DOHH2 (cell line): ENCODE measurements at regions not wholly inside any gene's neighbourhood (a gene's known extent, or its start where the extent isn't known, plus 50 kb on each side); places are given as distances from the start of the nearest gene placed in this dataset.

ENCODE experiments used
- H3F3A ChIP-seq: fragments of 200-600 bp; sonication (generic), shearing (Covaris generic); 2 replicates; pipeline ENCODE4 v1.6.0; 2016; ENCODE audit warnings: antibody characterized with exemption, mild to moderate bottlenecking; ENCODE audit not compliant: control insufficient read depth, insufficient read depth
- H3K27ac ChIP-seq: fragments of 200-600 bp; sonication (generic); 2 replicates; pipeline ENCODE4 v1.5.1; 2014; ENCODE audit warnings: low read depth, mild to moderate bottlenecking, low read length, moderate library complexity
- H3K27me3 ChIP-seq: fragments of 200-600 bp; sonication (generic); 2 replicates; pipeline ENCODE4 v1.6.1; 2014; ENCODE audit warnings: mild to moderate bottlenecking, low read length, mixed read lengths; ENCODE audit not compliant: control insufficient read depth
- H3K36me3 ChIP-seq: fragments of 200-600 bp; sonication (generic); 2 replicates; pipeline ENCODE4 v1.6.1; 2014; ENCODE audit warnings: mild to moderate bottlenecking, low read length, moderate library complexity, mixed read lengths; ENCODE audit not compliant: control insufficient read depth
- H3K4me1 ChIP-seq: fragments of 200-600 bp; sonication (generic); 2 replicates; pipeline ENCODE4 v1.6.1; 2014; ENCODE audit warnings: mild to moderate bottlenecking, low read length, mixed read lengths; ENCODE audit not compliant: control insufficient read depth
- H3K4me2 ChIP-seq: fragments of 200-600 bp; sonication (generic); 2 replicates; pipeline ENCODE4 v1.6.0; 2014; ENCODE audit warnings: mild to moderate bottlenecking, low read length, moderate library complexity
- H3K4me3 ChIP-seq: fragments of 200-600 bp; sonication (generic); 2 replicates; pipeline ENCODE4 v1.5.1; 2014; ENCODE audit warnings: mild to moderate bottlenecking, low read length, mixed read lengths
- H3K79me2 ChIP-seq: fragments of 200-600 bp; sonication (generic); 2 replicates; pipeline ENCODE4 v1.6.1; 2014; ENCODE audit warnings: mild to moderate bottlenecking, low read length, mixed read lengths; ENCODE audit not compliant: control insufficient read depth
- H3K9me2 ChIP-seq: fragments of 200-600 bp; sonication (generic); replicated peaks from 2 replicates; pipeline ENCODE4 v1.6.1; 2014; ENCODE audit warnings: mild to moderate bottlenecking, low read length, mixed read lengths; ENCODE audit not compliant: control insufficient read depth
- H3K9me3 ChIP-seq: fragments of 200-600 bp; sonication (generic); 2 replicates; pipeline ENCODE4 v1.6.1; 2014; ENCODE audit warnings: antibody characterized with exemption, low read length, mixed read lengths; ENCODE audit not compliant: control insufficient read depth, insufficient read depth
- H4K20me1 ChIP-seq: fragments of 200-600 bp; sonication (generic); 2 replicates; pipeline ENCODE4 v1.6.0; 2014; ENCODE audit warnings: low read depth, mild to moderate bottlenecking, antibody characterized with exemption, low read length, moderate library complexity; ENCODE audit not compliant: control insufficient read depth, insufficient read depth
- EZH2phosphoT487 ChIP-seq: fragments of 200-600 bp; sonication (generic); IDR thresholded peaks from 2 replicates; pipeline ENCODE4 v1.6.1; 2017; ENCODE audit warnings: borderline replicate concordance, mild to moderate bottlenecking, antibody characterized with exemption, low read length, moderate library complexity, mixed read lengths
- TF ChIP-seq, protein P1 (sequence below): fragments of 200-600 bp; sonication (generic); IDR thresholded peaks from one replicate; pipeline ENCODE4 v1.5.1; 2014; ENCODE audit warnings: antibody characterized with exemption, mild to moderate bottlenecking, low read depth, low read length; ENCODE audit not compliant: poor library complexity, severe bottlenecking

DNA sequence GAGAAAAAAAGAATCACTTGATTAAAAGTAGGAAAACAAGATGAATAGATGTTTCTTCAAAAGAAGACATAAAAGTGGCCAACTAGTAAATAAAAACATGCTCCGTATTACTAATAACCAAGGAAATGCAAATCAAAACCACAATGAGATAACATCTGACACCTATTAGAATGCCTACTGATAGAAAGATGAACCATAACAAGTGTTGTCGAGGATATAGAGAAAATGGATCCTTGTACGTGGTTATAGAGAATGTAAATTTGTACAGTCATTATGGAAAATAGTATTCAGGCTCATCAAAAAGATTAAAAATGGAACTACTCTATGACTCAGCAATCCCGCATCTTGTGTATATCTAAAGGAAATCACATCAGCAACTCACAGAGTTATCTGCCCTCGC is 415.8 kb upstream of the SLITRK5 start:
- no peaks in the 10 kb centered on the region for H3K36me3 ChIP-seq
- H3K4me3 ChIP-seq: no peak overlapping the region
- no peaks in the 10 kb centered on the region for H3K27me3 ChIP-seq
- no peak for TF ChIP-seq EZH2phosphoT487
- TF ChIP-seq, protein P1, sequence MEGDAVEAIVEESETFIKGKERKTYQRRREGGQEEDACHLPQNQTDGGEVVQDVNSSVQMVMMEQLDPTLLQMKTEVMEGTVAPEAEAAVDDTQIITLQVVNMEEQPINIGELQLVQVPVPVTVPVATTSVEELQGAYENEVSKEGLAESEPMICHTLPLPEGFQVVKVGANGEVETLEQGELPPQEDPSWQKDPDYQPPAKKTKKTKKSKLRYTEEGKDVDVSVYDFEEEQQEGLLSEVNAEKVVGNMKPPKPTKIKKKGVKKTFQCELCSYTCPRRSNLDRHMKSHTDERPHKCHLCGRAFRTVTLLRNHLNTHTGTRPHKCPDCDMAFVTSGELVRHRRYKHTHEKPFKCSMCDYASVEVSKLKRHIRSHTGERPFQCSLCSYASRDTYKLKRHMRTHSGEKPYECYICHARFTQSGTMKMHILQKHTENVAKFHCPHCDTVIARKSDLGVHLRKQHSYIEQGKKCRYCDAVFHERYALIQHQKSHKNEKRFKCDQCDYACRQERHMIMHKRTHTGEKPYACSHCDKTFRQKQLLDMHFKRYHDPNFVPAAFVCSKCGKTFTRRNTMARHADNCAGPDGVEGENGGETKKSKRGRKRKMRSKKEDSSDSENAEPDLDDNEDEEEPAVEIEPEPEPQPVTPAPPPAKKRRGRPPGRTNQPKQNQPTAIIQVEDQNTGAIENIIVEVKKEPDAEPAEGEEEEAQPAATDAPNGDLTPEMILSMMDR: no peak
- H3K27ac ChIP-seq: no peak overlapping the region
- H3K4me1 ChIP-seq: no peaks in the 10 kb centered on the region
- no peaks in the 10 kb centered on the region for H3K9me2 ChIP-seq
- no peaks in the 10 kb centered on the region for H3F3A ChIP-seq
- H3K79me2 ChIP-seq: no peaks in the 10 kb centered on the region
- no peaks in the 10 kb centered on the region for H4K20me1 ChIP-seq
- H3K9me3 ChIP-seq: no peaks in the 10 kb centered on the region
- no peak overlapping the region for H3K4me2 ChIP-seq

DNA sequence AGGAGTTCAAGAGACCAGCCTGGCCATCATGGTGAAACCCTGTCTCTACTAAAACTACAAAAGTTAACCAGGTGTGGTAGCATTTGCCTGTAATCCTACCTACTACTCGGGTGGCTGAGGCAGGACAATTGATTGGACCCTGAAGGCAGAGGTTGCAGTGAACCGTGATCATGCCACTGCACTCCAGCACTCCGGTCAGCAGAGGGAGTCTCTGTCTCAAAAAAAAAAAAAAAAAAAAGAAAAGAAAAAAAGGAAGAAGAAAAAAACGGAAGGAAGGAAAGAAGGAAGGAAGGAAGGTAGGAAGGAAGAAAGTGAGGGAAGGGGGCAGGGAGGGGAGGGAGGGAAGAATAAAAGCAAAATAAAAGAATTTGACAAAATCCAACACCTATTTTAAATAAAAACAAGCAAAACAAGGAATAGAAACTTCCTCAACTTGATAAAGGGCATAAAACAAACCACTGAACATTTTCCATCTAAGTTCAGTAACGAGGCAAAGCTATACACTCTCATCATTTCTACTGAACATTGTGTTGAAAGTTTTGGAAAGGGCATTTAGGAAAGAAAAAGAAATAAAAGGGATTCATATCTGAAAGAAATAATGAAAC is 411.6 kb upstream of the SLITRK5 start:
- Histone ChIP-seq H3K4me2 (no peak overlapping the region), H3F3A (no peaks in the 10 kb centered on the region), H3K79me2 (no peaks in the 10 kb centered on the region), H3K4me1 (no peaks in the 10 kb centered on the region), H4K20me1 (no peaks in the 10 kb centered on the region), H3K9me2 (no peaks in the 10 kb centered on the region), H3K27ac (no peak overlapping the region), H3K9me3 (no peaks in the 10 kb centered on the region), H3K36me3 (no peaks in the 10 kb centered on the region), H3K27me3 (no peaks in the 10 kb centered on the region), H3K4me3 (no peak overlapping the region)
- TF ChIP-seq EZH2phosphoT487: no peak
- TF ChIP-seq, protein P1: no peak

DNA sequence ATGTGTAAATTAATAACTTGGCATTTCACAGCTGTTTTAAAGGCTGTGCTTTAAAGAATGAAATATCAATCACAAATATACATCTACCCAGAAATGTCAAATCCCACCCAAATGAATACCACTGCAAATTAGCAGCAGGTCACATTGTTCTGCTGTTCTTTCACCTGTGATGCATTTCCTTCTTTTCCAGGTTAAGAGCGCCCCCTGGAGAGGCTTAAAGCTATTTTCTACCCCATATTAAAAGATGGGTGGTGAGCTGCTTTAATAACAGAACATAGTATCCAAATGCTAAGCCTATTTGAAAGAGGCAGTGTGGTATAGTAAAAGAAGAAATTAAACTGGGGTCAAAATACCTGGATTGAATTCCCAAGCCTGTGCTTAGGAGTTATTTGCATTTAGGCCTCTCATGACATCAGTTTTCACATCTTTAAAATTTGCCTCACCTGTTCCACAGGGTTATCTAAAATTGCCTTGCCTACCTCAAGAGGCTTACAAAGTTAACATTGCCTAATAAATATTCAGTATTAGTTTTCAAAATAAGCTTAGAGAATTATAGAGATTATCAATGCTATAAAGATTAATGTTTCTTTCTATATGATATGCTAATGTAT is 396.9 kb upstream of the SLITRK5 start:
- H3K36me3 ChIP-seq: no peaks in the 10 kb centered on the region
- H3F3A ChIP-seq: no peaks in the 10 kb centered on the region
- no peaks in the 10 kb centered on the region for H3K9me3 ChIP-seq
- no peaks in the 10 kb centered on the region for H3K4me1 ChIP-seq
- no peaks in the 10 kb centered on the region for H3K79me2 ChIP-seq
- H3K4me3 ChIP-seq: no peak overlapping the region
- H3K4me2 ChIP-seq: no peak overlapping the region
- H3K27me3 ChIP-seq: no peaks in the 10 kb centered on the region
- no peak overlapping the region for H3K27ac ChIP-seq
- no peaks in the 10 kb centered on the region for H4K20me1 ChIP-seq
- H3K9me2 ChIP-seq: no peaks in the 10 kb centered on the region
- no peak for TF ChIP-seq EZH2phosphoT487
- TF ChIP-seq, protein P1: peak; percentile 65
